RWPE2 (cell line): ENCODE measurements at regions not wholly inside any gene's neighbourhood (a gene's known extent, or its start where the extent isn't known, plus 50 kb on each side); places are given as distances from the start of the nearest gene placed in this dataset.

Source experiments
- ATAC-seq: fragments of 200-7000 bp; cut with Tn5 transposase; 3 replicates; pipeline ENCODE4 v1.9.1; 2021; ENCODE audit warnings: low read depth
- DNase-seq: peaks from one replicate; pipeline ENCODE4 v3.0.0-alpha.2; 2020; ENCODE audit warnings: low spot score
- H3K27ac ChIP-seq: fragments of 450-650 bp; 2 replicates; pipeline ENCODE4 v1.5.1; 2017; ENCODE audit warnings: mild to moderate bottlenecking; ENCODE audit not compliant: poor library complexity, severe bottlenecking
- H3K27me3 ChIP-seq: fragments of 250-450 bp; sonication (Bioruptor Pico); 2 replicates; pipeline ENCODE4 v1.5.1; 2021; ENCODE audit warnings: mild to moderate bottlenecking, moderate library complexity; ENCODE audit not compliant: insufficient read depth, poor library complexity, severe bottlenecking
- H3K36me3 ChIP-seq: fragments of 250-450 bp; sonication (Bioruptor Pico); 2 replicates; pipeline ENCODE4 v1.5.1; 2020; ENCODE audit warnings: low read depth, mild to moderate bottlenecking, moderate library complexity
- H3K4me1 ChIP-seq: fragments of 250-450 bp; sonication (Bioruptor Pico); 2 replicates; pipeline ENCODE4 v1.5.1; 2021; ENCODE audit warnings: mild to moderate bottlenecking, moderate library complexity; ENCODE audit not compliant: insufficient read depth, poor library complexity, severe bottlenecking
- H3K4me3 ChIP-seq: fragments of 250-450 bp; sonication (Bioruptor Pico); 2 replicates; pipeline ENCODE4 v1.5.1; 2021; ENCODE audit warnings: mild to moderate bottlenecking, moderate library complexity; ENCODE audit not compliant: severe bottlenecking
- H3K9me3 ChIP-seq: fragments of 250-450 bp; sonication (Bioruptor Pico); 2 replicates; pipeline ENCODE4 v1.5.1; 2021; ENCODE audit warnings: mild to moderate bottlenecking, moderate library complexity; ENCODE audit not compliant: severe bottlenecking
- CTCF ChIP-seq: fragments of 450-650 bp; IDR thresholded peaks from one replicate; pipeline ENCODE4 v1.5.1; 2017; ENCODE audit warnings: mild to moderate bottlenecking, moderate library complexity; ENCODE audit not compliant: poor library complexity, severe bottlenecking

DNA sequence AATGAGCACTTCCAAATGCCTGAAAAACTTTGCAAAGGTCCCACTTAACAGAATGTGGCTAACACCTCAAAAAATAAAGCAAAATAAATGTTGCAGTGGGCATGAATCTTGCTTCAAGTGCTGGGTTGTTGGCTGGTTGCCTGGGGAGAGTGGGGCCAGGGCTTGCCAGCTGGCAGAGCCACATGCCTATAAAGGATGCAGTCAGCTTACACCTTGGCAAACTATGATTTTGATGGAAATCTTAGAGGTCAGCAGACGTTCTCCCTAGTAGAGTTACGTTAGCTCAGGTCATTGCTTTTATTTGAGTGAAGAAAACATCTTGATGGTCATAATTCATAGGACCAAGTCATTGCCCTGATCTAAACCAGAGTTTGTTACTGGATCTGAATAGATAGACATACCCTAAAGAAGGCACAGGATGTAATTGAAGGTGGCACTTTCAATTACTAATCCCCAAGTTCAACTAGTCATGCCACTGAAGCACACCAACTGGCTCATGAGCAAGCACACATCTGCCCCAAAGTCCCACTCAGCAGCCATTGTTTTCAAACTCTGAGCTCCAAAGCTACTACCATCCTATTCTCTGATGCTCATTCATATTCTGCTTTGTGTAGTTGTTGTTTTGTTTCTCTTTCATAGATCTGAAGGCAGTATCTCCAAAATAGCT is 51.2 kb upstream of the ZSWIM6 start:
- Histone ChIP-seq H3K36me3 (no peaks in the 10 kb centered on the region), H3K9me3 (no peaks in the 10 kb centered on the region), H3K27ac (peak overlapping the region; percentile 65), H3K4me1 (peaks cover 43% of the 10 kb centered on the region), H3K4me3 (no peak overlapping the region), H3K27me3 (no peaks in the 10 kb centered on the region)
- DNase-seq (peak; percentile 80), ATAC-seq (peak; percentile 42)
- no peak for TF ChIP-seq CTCF

DNA sequence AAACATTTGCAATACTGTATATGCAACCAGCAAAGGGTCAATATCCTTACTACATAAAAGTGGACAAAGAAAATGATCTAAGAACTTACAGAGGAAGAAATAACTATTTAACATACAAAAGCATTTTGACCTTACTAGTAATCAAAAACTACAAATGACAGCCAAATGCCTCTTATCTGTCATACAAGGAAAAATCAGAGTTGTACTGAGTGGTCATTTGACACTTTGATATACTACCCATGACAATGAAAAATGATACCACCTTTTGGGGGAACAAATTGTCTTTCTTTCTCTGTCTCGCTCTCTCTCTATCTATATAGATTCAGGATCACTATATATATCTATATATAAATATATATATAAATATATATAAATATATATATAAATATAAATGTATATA is 50.4 kb upstream of the ZSWIM6 start:
- H3K27ac ChIP-seq, result peak overlapping the region; percentile 65
- DNase-seq (no peak), ATAC-seq (no peak)
- H3K9me3 ChIP-seq, result no peaks in the 10 kb centered on the region
- peaks cover 37% of the 10 kb centered on the region for H3K4me1 ChIP-seq
- H3K4me3 ChIP-seq, result no peak overlapping the region
- TF ChIP-seq CTCF, result no peak
- H3K27me3 ChIP-seq, result no peaks in the 10 kb centered on the region
- H3K36me3 ChIP-seq, result no peaks in the 10 kb centered on the region
